IPS DF 19.7 (cell line): ENCODE measurements at regions not wholly inside any gene's neighbourhood (a gene's known extent, or its start where the extent isn't known, plus 50 kb on each side); places are given as distances from the start of the nearest gene placed in this dataset.
"Not testable (repeated sequence)": the region's sequence is repeated elsewhere in the genome, so short reads cannot be mapped to it uniquely, and the experiment has no call there.

ENCODE experiments used
- DNase-seq: peaks from one replicate; pipeline ENCODE4 v3.0.0-alpha.2; 2013; ENCODE audit warnings: low read depth, low spot score

DNA sequence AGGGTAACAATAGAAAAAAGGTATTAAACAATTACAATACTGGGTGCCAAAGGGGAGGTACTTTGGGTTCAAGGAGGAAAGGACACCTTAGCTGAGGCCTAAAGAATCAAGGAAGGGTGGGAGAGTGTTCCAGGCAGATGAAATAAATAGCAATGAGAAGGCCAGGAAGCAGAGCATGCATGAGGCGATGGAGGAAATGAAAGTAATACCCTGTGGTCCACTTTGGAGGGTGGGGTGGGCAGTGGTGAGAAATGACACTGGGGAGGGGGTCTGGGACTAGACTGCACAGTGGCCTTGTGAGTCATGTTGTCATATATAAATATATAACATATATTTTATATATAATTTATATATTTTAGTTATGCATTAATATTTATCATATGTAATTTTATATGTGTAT is 55.9 kb downstream of the BHLHE40 start:
- no peak for DNase-seq

DNA sequence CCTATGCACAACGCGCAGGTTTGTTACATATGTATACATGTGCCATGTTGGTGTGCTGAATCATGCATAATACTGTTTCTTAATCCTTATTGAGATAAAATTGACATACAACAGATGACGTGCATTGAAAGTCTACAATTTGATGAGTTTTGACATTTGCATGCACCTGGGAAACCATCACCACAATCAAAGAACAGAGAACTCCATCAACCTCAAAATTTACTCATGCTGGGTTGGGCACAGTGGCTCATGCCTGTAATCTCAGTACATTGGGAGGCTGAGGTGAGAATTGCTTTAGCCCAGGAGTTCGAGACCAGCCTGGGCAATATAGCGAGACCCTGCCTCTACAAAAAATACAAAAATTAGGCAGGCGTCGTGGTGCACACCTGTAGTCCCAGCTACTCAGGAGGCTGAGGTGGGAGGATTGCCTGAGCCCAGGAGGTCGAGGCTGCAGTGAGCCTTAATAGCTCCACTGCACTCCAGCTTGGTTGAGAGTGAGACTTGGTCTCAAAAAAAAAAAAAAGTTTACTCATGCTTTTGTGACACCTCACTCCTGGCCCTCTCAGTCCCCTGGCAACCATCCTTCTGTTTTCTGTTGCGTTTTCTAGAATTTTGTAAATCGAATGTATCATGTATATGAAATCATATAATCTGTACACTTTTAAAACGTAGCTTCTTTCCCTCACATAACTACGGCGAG is 56.6 kb downstream of the BHLHE40 start:
- DNase-seq, result no peak

DNA sequence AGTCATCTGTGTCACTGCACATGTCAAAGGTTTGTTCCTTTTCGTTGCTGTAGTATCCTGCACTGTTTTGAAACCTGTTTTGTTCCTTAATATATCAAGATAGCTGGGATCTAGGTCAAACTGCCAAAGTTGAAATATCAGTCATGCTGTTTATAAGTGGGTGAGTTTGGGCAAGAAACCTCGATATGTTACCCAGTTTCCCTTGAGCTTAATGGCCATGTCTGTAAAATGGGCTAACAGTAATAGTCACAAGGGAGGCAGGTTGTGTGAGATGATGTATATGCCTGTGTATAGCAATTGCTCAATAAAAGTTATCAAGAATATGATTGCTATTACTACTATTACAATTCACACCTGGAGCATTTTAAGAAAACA is 57.1 kb downstream of the BHLHE40 start:
- no peak for DNase-seq

DNA sequence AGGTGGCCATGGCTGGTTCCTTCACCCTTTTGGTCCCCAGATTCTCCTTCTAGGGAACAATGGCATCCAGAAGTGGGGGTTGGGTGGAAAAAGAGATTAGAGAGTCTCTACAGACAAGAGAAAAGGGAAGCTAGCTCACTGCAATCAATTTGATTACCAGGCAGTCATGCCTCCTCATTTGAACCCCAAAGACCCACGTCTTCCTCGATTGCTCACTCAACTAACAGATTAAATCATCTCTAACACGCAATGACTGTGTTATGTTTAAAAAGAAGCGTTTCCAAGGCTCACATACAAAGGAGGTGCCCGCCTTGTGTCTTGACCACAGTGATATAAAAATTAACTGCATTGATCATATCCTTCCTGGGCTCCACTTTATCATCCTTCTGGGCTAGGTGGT is 57.6 kb downstream of the BHLHE40 start:
- no peak for DNase-seq

DNA sequence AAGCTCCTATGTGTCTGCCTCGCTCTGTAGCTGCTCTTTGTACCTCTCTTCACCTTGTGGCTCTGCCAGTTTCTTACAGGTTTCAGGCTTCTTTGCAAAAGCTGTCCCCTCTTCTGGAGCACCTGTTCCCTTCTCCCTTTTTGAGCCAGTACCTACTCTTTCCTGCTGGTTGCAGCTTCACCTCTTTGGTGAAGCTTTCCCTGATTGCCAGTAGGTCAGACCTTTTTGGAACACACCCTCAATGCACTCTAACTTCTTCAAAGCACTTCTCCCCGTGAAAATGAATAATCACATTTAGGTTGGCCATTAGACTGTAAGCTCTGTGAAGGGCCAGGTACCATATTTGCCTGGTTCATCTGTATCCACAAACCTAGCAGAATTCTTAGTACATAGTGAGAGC is 60.3 kb downstream of the BHLHE40 start:
- DNase-seq, result no peak

DNA sequence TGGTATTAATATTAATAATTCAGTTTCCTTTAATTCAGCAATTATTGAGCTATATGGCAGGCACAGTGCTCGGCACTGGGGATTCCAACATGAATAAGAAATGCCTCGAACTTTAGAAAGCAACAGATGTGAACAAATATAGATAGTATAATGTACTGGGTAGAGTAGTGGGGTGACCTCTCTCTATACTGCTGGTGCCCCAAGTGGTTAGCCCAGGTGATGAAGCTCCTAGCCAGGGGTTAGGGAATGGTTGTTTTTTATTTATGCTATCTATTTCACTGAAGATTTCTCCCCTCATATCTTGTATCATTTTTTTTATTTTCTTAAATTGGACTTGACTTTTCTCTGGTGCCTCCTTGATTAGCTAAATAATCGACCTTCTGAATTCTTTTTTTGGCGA is 62.1 kb downstream of the BHLHE40 start:
- DNase-seq, result no peak

DNA sequence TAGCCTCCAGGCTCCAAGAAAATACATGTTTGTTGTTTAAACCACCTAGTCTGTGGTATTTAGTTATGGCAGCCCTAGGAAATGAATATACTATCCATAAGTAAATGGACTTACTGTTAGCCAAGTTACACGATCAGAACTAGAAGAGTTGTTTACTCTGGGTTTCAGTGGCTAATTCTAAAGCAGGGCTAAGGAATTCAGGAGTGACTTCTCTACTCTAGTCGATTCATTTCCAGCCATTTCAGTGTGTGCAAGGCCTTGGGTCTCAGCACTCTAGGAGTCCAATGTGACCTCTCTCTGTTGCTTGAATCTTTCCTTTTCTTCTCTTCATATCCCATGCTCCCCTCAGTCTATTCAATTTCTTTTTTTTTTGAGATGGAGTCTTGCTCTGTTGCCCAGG is 66.7 kb downstream of the BHLHE40 start:
- DNase-seq, result no peak

DNA sequence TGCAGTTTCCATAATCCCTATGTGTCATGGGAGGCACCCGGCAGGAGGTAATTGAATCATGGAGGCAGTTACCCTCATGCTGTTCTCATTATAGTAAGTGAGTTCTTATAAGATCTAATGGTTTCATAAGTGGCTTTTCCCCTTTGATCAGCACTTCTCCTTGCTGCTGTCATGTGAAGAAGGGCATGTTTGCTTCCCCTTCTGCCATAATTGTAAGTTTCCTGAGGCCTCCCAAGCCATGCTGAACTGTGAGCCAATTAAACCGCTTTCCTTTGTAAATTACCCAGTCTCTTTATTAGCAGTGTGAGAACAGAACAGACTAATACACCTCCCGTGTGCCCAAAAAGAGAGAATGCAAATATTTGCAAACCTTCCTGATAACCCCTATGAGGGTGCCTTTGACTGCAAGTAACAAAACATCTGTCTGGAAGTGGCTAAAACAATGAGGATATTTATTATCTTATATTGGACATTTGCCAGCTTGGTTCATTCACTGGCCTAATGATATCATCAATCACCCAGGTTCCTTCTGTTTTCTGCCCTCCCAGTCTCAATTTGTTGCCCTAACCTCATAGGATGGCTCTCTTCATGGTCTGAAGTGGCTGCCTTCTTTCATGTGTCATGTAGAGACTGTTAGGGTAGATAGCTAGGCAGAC is 68.7 kb downstream of the BHLHE40 start:
- DNase-seq, result no peak

DNA sequence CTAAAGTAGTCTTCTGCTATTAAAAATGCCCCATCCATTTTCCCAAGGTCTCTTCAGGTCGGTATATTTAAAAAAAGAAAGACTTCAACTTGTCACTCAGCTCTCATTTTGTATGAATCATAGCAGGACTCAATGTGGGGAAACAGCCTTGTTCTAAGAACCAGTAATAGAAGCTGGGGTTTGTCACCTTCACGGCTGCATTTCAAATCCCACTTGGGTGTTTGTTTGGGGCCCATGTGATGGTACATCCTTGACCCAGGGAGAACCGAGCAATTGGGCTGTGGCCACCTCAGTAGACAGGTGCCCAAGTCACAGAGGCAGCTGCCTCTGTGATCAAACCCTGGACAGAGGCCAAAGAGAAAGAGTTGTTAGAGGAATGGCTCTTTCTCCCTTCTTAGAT is 70.3 kb upstream of the ARL8B start:
- no peak for DNase-seq

DNA sequence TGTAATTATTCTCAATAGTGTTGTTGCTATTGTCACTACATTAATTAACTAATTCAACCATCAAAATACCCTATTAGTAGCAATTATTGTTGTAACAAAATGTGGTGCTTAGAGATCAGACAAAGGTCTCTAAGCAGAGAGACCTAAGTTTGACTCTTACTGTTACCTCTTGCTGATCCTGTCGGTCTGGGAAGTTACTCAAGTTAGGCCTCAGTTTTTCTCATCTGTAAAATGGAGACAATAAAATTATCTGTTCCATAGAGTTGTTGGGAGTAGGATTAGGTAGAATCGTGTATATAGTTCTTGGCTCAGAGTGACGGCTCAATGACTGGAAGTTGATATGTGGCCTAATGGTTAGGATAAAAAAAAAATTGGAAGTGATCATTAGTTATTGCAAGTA is 69.8 kb upstream of the ARL8B start:
- no peak for DNase-seq

DNA sequence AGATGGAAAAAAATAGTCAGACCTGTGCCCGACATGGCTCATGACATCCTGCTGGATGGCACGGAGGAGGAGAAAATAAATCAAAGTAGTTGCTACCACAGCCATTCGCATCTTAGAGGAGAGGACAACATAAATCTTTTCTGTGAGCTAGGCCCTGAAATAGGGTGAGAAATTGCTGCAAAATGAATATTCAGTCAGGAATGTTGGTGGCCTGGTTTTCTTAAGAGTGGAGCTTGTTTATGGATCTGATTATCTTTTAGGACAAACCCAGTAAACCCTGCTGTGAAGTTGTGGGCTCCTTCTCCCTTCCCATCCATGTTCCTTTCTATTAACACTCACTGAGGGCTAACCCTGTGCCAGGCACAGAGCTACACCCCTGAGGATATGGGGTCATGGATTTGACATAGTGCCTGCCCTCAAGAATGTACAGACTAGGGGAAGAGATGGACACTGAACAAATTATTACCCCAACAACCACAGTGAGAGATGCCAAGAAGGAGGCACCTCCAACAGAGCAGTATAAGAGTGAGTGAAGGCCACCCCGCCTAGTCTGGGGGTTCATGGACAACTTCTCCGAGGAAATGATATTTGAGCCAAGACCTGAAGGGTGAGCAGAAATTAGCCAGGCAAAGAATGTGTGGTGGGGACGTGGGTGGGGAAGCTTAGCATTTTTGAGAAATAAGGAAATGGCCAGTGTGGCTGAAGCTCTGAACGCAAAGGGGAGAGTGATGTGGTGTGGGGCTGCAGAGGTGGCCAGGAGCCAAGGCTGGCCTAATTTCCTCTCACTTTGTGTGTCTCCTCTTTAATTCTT is 68.9 kb upstream of the ARL8B start:
- DNase-seq, result no peak

DNA sequence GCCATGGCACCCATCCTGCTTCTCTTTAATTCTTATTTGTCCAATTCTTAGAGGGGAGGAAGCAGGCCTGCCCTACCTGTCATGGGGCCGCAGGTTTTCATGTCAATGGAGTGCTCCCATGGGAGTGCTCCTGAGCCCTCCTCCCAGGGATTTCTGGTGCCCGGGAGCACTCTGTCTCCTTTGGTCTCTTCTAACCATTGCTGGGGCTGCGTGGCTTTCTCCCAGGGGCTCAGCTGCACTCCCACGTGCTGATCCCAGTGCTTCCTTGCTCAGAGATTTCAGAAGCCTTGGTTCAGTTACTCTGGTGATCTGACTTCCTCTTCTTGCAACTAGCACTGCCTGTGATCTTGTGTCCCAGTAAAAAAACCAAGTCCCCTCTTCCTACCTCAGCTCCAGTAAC is 68.0 kb upstream of the ARL8B start:
- no peak for DNase-seq

DNA sequence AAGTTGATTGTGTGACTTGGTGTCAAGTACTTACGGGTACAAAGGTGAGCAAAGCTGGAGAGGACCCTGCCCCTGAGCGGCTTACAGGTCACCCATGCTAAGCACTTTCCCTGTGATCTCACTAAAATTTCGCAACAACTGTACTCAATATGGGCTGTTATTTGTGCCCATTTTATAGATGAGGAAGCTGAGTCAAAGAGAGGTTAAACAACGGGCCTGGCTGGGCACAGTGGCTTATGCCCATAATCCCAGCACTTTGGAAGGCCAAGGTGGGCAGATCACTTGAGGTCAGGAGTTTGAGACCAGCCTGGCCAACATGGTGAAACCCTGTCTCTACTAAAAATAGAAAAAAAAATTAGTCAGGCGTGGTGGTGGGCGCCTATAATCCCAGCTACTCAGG is 67.5 kb upstream of the ARL8B start:
- not testable (repeated sequence) for DNase-seq

DNA sequence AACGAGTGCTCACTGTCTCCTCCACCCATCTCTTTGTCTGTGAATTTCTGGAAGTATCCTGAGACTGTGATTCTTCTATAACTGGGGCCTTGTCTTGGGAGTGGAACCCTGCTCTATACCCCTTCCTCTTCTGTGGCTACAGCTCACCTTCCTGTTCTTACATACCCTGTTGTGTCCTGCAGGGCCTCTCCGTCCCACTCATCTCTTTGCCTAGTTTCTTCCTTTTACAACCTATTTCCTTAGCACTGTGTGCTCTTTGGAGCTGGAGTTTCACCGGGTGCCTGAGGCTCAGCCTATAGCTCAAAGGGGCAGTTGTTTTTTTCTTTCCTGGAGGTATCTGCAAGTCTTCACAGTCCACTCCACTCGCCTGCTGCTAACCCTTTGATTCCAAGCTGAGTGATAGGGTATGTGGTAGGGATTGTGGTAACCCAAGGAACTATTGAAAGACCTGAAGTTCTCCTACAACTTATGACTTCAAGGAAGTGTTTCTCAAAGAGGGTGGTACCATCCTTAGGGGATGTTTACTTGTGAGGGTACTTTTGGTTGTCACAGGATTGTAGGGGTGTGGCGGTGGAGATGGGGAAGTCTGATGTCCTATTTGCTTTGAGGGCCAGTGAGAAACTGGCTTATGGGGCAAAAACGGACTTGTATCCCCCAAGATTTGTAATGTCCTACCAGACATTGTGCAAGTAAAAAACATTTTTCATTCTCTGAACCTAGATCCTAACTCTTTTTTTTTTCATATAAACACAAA is 66.6 kb upstream of the ARL8B start:
- no peak for DNase-seq

DNA sequence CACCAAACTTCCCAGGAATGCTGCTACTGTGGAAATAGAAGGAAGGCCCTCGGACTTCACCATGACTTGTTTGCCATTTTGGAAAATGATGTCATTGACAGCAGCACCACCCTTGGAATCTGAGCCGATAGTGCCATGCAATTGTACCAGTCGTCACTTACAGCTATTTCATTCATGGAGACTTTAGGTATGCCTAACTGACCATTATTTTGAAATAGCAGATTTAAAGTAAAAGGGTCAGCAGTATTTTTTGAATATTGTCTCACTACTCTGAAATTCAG is 66.0 kb upstream of the ARL8B start:
- DNase-seq, result no peak

DNA sequence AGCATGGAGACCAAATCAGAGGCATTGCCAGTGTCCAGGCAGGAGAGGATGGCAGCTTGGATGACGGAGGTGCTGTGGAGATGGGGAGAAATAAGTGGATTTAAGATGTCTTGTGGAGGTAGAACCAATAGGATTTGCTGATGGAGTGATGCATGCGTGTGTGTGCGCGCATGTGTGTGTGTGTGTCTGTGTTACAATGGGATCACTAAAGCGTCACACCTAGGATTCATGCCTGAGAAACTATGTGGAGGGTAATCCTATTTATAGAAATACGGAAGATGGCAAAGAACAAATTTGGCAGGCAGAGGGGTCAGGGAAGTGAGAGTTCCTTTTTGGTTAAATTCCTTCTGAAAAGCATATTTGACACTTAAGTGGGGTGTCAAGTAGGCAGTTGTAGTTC is 64.8 kb upstream of the ARL8B start:
- no peak for DNase-seq

DNA sequence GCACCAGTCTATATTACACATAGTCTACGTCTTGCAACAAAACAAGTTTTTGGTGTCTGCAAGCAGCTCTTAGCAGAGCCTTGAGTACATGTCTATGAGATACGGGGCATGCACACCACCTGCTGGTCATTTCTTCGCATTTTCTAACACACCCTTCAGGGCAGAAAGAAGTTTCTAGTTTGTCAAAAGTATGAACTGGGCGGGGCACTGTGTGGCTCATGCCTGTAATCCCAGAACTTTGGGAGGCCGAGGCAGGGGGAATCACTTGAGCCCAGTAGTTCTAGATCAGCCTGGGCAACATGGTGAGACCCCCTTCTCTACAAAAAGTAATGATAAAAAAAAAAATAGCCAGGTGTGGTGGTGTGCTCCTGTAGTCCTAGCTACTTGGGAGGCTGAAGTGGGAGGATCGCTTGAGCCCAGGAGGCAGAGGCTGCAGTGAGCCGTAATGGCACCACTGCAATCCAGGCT is 64.2 kb upstream of the ARL8B start:
- peak; percentile 12 for DNase-seq

DNA sequence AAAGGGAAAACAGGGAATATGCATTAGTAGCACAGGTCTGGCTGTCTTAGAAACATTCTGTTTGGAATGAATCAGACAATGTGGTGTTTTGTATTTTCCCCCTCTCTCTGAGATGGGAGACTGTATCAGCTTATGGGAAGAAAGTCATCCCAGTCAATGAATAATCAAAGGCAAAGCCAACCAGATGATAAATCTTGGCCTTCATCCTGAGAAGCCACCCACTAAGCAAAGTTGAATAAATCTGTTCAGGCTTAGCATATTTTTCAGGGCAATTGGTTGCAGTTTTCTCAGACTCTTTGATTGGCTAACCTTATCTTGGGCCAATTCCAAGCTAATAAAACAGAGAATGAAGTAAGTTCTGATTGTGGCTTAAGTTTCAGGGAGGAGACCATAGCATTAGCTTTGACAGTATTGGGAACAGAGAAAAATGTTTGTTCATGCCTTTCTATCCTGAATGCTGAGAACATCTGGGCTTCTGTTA is 63.6 kb upstream of the ARL8B start:
- DNase-seq, result no peak

DNA sequence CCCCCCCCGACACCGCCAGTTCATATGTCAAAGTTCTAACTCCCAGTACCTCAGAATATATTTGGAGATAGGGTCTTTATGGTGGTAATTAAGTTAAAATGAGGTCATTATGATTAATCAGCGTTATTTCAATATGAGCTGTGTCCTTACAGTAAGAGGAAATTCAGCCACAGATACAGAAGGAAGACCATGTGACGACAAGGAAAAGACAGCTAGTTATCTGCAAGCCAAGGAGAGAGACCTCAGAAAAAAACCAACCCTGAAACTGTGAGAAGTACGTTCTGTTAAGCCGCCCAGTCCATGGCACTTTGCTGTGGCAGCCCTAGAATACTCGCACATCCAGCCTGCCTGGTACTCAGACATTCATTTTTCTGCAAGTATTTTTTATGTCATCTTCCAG is 62.3 kb upstream of the ARL8B start:
- no peak for DNase-seq

DNA sequence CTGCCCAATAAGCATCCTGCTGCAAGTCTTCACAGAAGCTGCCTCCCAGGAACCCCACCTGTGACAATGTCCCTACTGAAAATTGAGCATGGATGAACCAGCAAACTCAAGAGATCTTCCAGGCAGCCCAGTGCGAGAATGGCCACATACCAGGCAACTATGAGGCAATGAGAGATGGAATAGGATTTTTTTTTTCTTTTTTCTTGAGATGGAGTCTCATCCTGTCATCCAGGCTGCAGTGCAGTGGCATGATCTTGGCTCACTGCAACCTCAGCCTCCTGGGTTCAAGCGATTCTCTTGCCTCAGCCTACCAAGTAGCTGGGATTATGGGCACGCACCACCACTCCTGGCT is 60.9 kb upstream of the ARL8B start:
- DNase-seq, result no peak

DNA sequence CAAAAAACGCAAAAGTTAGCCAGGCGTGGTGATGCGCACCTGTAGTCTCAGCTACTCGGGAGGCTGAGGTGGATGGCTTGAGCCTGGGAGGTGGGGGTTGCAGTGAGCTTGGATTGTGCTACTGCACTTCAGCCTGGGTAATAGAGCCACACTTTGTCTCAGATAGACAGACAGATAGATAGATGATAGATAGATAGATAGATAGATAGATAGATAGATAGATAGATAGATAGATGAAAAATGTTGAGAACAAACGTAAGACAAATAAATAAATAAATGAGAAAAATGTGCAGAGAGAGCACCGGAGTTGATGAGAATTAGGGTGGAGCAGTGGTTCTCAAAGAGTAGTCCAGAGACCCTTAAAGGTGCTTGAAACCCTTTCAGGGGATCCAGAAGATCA is 58.4 kb upstream of the ARL8B start:
- no peak for DNase-seq

DNA sequence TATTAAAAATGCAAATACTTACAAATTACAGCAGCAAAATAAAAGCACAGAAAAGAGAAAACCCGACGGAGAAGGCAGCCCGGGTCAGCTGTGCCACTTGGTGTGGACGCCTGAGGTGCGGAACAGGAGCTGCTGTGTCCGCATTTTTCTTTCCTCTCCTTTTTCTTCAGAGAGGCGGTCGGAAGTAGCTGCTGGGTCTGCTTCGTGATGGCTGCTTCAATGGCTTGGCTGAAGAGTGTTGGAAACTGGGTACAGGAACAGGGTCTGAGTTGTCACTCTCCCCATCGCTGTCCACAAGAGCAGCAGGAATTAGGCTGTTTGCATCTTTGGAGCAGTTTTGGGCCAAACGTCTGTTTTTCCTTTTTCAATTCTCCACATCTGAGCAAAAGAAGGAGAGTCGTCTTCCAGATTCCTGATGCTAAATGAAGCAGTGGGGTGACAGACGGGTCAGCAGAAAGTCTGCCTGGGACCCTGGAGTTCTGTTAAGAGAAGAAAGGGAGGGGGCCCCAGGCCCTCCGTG is 53.5 kb upstream of the ARL8B start:
- no peak for DNase-seq
